DND-41 (cell line): ENCODE measurements at regions not wholly inside any gene's neighbourhood (a gene's known extent, or its start where the extent isn't known, plus 50 kb on each side); places are given as distances from the start of the nearest gene placed in this dataset.

Source experiments
- CTCF ChIP-seq: IDR thresholded peaks from 2 replicates; pipeline ENCODE4 v1.5.1; 2012; ENCODE audit warnings: borderline replicate concordance, low read length, moderate library complexity, mild to moderate bottlenecking; ENCODE audit not compliant: poor library complexity, severe bottlenecking; ENCODE audit errors: extremely low read depth
- EZH2 ChIP-seq: IDR thresholded peaks from 3 replicates; pipeline ENCODE4 v1.6.1; 2012; ENCODE audit warnings: borderline replicate concordance, low read depth, mild to moderate bottlenecking, moderate library complexity, low read length, inconsistent platforms; ENCODE audit not compliant: severe bottlenecking

- TF ChIP-seq EZH2: no peak
- no peak for TF ChIP-seq CTCF
These were observed 521.3 kb upstream of the CHORDC1 start for GRCh38 chr11:90744169-90744568.
